WERI-Rb-1 (cell line): ENCODE measurements at regions not wholly inside any gene's neighbourhood (a gene's known extent, or its start where the extent isn't known, plus 50 kb on each side); places are given as distances from the start of the nearest gene placed in this dataset.

Experiments
- DNase-seq: peaks from one replicate; pipeline ENCODE4 v3.0.0-alpha.2; 2020
- H3K27ac ChIP-seq: fragments of 250-450 bp; sonication (Bioruptor Pico); 2 replicates; pipeline ENCODE4 v1.5.1; 2020; ENCODE audit warnings: mild to moderate bottlenecking, moderate library complexity
- H3K27me3 ChIP-seq: fragments of 250-450 bp; sonication (Bioruptor Pico); 2 replicates; pipeline ENCODE4 v1.5.1; 2021; ENCODE audit warnings: mild to moderate bottlenecking, low read depth, moderate library complexity; ENCODE audit not compliant: insufficient read depth, severe bottlenecking
- H3K36me3 ChIP-seq: fragments of 250-450 bp; sonication (Bioruptor Pico); 2 replicates; pipeline ENCODE4 v1.5.1; 2020; ENCODE audit warnings: mild to moderate bottlenecking, moderate library complexity
- H3K4me3 ChIP-seq: 2 replicates; pipeline ENCODE4 v1.5.1; 2011; ENCODE audit warnings: low read depth, mild to moderate bottlenecking, control low read depth, low read length
- H3K9me3 ChIP-seq: fragments of 250-450 bp; sonication (Bioruptor Pico); 2 replicates; pipeline ENCODE4 v1.5.1; 2021; ENCODE audit warnings: mild to moderate bottlenecking, moderate library complexity; ENCODE audit not compliant: severe bottlenecking
- TF ChIP-seq, protein P1 (sequence below): IDR thresholded peaks from 2 replicates; pipeline ENCODE4 v1.5.1; 2011; ENCODE audit warnings: low read depth, mild to moderate bottlenecking, control low read depth, inconsistent platforms, low read length

DNA sequence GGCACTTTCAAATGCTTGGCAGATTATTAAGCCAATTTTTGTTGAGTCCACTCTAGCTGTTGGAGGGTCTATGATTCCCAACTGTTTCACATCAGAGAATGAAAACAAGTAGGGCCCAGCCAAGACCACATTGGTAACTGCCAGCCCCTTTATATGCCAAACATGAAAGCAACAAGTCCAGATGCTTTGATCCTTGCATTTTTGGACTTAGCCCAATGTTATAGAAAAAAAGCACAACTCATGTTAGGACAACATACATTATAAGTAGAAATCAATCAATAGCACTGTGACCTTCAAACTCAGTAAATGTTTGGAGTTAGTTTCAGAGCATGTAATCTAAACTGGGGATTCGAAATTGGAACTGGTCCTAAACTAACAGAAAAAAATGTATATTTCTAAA lies 674.7 kb downstream of the MECOM start:
- DNase-seq: no peak
- Histone ChIP-seq H3K9me3 (no peaks in the 10 kb centered on the region), H3K27ac (no peak overlapping the region), H3K27me3 (no peaks in the 10 kb centered on the region), H3K36me3 (no peaks in the 10 kb centered on the region), H3K4me3 (no peak overlapping the region)
- TF ChIP-seq, protein P1, sequence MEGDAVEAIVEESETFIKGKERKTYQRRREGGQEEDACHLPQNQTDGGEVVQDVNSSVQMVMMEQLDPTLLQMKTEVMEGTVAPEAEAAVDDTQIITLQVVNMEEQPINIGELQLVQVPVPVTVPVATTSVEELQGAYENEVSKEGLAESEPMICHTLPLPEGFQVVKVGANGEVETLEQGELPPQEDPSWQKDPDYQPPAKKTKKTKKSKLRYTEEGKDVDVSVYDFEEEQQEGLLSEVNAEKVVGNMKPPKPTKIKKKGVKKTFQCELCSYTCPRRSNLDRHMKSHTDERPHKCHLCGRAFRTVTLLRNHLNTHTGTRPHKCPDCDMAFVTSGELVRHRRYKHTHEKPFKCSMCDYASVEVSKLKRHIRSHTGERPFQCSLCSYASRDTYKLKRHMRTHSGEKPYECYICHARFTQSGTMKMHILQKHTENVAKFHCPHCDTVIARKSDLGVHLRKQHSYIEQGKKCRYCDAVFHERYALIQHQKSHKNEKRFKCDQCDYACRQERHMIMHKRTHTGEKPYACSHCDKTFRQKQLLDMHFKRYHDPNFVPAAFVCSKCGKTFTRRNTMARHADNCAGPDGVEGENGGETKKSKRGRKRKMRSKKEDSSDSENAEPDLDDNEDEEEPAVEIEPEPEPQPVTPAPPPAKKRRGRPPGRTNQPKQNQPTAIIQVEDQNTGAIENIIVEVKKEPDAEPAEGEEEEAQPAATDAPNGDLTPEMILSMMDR: no peak

DNA sequence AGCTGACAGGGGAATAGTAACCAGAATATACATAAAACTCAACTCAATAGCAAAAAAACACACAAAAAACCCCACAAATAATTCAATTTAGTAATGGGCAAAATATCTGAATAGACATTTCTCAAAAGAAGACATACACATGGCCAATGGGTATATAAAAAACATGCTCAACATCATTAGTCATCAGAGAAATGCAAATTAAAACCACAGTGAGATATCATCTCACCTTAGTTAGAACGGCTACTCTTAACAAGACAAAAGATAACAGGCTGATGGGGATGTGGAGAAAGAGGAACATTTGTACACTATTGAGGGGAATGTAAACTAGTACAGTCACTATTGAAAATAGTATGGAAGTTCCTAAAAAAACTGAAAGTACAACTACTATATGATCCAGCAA lies 678.6 kb downstream of the MECOM start:
- Histone ChIP-seq H3K27me3 (no peaks in the 10 kb centered on the region), H3K4me3 (no peak overlapping the region), H3K27ac (no peak overlapping the region), H3K36me3 (no peaks in the 10 kb centered on the region), H3K9me3 (no peaks in the 10 kb centered on the region)
- TF ChIP-seq, protein P1: no peak
- no peak for DNase-seq

DNA sequence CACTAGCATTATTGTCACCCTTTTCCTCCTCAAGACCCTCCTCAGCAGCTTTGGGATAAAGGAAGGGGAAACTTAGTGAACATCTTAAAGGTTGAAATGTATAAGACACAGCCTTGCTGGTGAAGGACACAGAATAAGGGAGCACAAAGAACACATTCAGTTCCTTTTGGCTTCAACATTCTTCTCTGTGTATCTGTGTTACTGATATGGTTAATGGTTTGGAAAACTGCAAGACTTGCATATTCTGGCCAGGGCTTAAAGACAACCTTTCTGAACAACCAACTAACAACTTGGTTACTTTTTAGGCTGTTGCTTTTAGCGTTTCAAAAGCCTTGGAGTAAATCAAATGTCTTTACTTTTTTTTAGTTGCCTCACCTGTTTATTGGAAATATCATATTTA lies 680.5 kb downstream of the MECOM start:
- TF ChIP-seq, protein P1: no peak
- Histone ChIP-seq H3K27ac (no peak overlapping the region), H3K4me3 (no peak overlapping the region), H3K9me3 (no peaks in the 10 kb centered on the region), H3K27me3 (no peaks in the 10 kb centered on the region), H3K36me3 (no peaks in the 10 kb centered on the region)
- DNase-seq: no peak

DNA sequence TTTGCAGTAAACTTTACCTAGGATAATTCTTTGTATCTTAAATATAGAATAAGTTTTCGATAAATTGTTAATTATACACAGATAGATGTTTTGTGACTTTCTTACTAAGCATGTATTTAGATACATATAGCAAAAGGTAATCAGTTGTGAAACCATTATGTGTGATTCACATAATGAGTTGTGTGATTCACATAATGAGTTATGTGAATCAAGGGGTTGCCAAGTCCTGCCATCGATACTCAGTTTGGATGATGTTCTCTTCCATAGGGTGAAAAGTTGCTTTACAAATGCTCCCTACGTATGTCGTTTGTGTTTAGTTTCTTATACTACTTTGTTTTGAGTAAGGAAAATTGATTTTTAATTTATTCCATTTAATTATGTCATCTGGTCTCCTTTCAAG lies 682.1 kb downstream of the MECOM start:
- Histone ChIP-seq H3K36me3 (no peaks in the 10 kb centered on the region), H3K27ac (no peak overlapping the region), H3K9me3 (no peaks in the 10 kb centered on the region), H3K4me3 (no peak overlapping the region), H3K27me3 (no peaks in the 10 kb centered on the region)
- TF ChIP-seq, protein P1: no peak
- DNase-seq: no peak

DNA sequence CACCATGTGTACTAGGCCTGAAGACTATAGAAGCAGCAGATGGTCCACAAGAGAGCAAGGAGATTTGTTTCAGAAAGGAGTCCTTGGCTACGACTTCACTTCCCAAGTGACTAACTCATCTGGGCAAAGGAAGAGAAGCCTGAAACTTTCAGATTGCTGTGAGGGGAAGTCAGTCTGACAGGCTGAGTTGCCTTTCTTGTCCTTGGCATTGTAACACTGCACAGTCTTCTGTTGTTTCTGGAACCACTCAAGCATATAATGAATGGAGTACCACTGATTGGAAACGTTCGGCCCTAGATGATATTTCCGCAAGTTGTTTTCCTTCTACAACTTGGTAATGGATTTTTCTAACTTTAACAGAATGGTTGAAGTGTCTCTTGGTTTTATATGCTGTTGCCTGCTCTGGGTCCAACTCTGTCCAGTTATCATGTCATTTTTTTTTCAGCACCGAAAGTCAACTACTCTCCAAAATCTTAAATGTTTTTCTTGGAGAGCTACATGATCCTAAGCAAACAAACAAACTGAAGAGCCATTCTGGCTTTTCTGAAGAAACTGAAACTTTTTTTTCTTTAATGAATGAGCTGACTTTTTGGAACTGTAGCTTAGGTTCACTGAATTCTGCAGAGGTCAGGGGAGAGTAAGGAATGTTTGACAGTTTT lies 685.7 kb downstream of the MECOM start:
- Histone ChIP-seq H3K27ac (no peak overlapping the region), H3K27me3 (no peaks in the 10 kb centered on the region), H3K36me3 (no peaks in the 10 kb centered on the region), H3K4me3 (no peak overlapping the region), H3K9me3 (no peaks in the 10 kb centered on the region)
- TF ChIP-seq, protein P1: no peak
- no peak for DNase-seq

DNA sequence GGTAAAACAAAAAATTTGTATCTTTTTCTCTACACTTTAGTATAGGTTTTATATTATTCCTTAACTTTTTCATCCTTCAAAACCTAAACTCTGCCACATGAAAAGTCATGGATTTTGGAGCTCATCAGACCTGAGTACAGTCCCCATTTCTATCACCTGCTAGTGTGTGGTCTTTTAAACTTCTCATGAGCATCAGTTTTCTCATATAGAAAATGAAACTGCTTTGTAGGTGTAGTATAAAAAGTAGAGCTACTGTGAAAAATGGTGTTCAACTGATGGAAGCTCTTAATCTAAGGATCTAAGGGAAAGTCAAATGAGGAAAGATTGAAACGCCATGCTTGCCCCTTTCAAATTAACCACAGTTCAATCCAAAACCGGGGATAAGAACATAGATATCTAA lies 686.5 kb downstream of the MECOM start:
- H3K9me3 ChIP-seq: no peaks in the 10 kb centered on the region
- H3K27ac ChIP-seq: no peak overlapping the region
- H3K4me3 ChIP-seq: no peak overlapping the region
- DNase-seq: no peak
- H3K36me3 ChIP-seq: no peaks in the 10 kb centered on the region
- no peaks in the 10 kb centered on the region for H3K27me3 ChIP-seq
- TF ChIP-seq, protein P1: no peak
